HL-60 (cell line): ENCODE measurements at regions not wholly inside any gene's neighbourhood (a gene's known extent, or its start where the extent isn't known, plus 50 kb on each side); places are given as distances from the start of the nearest gene placed in this dataset.
"Not testable (repeated sequence)": the region's sequence is repeated elsewhere in the genome, so short reads cannot be mapped to it uniquely, and the experiment has no call there.

ENCODE experiments used
- DNase-seq, 2 experiments: peaks; one replicate each; pipeline ENCODE4 v3.0.0-alpha.2; 2010 to 2020; ENCODE audit warnings: low read depth in 1 of 2, low spot score in 1 of 2
- H3K27ac ChIP-seq: fragments of 250-450 bp; sonication (Bioruptor Pico); replicated peaks from 2 replicates; pipeline ENCODE4 v1.5.1; 2020; ENCODE audit warnings: mild to moderate bottlenecking, moderate library complexity
- H3K27me3 ChIP-seq: fragments of 250-450 bp; sonication (Bioruptor Pico); 2 replicates; pipeline ENCODE4 v1.5.1; 2021; ENCODE audit warnings: mild to moderate bottlenecking, moderate library complexity; ENCODE audit not compliant: insufficient read depth, poor library complexity, severe bottlenecking
- H3K4me3 ChIP-seq: replicated peaks from 2 replicates; pipeline ENCODE4 v1.5.1; 2011; ENCODE audit warnings: mild to moderate bottlenecking, control low read depth, low read length; ENCODE audit not compliant: insufficient read depth
- GABPA ChIP-seq: IDR thresholded peaks from 2 replicates; pipeline ENCODE4 v1.6.1; 2012; ENCODE audit warnings: low read depth
- POLR2AphosphoS5 ChIP-seq: IDR thresholded peaks from 2 replicates; pipeline ENCODE4 v1.6.1; 2012; ENCODE audit warnings: low read depth
- SPI1 ChIP-seq: IDR thresholded peaks from 2 replicates; pipeline ENCODE4 v1.6.1; 2012; ENCODE audit warnings: low read depth, mild to moderate bottlenecking, borderline replicate concordance
- TF ChIP-seq, protein P1 (sequence below): IDR thresholded peaks from one replicate; pipeline ENCODE4 v1.5.1; 2011; ENCODE audit warnings: low read length, control low read depth, inconsistent platforms; ENCODE audit not compliant: insufficient read depth
- TF ChIP-seq, protein P2 (sequence below): IDR thresholded peaks from 2 replicates; pipeline ENCODE4 v1.6.1; 2012; ENCODE audit warnings: low read depth; ENCODE audit not compliant: insufficient replicate concordance

DNA sequence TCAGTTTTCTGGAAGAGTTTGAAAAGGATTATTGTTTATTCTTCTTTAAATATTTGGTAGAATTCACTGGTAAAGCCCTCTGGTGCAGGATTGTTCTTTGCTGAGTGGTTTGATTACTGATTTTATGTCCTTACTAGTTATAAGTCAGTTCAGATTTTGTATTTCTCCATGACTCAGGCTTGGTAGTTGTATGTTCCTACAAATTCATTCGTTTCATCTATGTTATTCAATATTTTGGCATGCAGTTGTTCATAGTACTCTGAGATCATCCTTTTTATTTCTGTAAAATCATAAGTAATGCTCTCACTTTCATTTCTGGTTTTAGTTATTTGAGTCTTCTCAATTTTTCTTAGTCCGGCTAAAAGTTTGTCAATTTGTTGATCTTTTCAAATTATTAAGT, 58.1 kb upstream of the CRYM start:
- no peaks in the 10 kb centered on the region for H3K27me3 ChIP-seq
- H3K27ac ChIP-seq: no peak overlapping the region
- DNase-seq: no peak
- TF ChIP-seq GABPA (no peak), POLR2AphosphoS5 (no peak), SPI1 (no peak)
- TF ChIP-seq, protein P1, sequence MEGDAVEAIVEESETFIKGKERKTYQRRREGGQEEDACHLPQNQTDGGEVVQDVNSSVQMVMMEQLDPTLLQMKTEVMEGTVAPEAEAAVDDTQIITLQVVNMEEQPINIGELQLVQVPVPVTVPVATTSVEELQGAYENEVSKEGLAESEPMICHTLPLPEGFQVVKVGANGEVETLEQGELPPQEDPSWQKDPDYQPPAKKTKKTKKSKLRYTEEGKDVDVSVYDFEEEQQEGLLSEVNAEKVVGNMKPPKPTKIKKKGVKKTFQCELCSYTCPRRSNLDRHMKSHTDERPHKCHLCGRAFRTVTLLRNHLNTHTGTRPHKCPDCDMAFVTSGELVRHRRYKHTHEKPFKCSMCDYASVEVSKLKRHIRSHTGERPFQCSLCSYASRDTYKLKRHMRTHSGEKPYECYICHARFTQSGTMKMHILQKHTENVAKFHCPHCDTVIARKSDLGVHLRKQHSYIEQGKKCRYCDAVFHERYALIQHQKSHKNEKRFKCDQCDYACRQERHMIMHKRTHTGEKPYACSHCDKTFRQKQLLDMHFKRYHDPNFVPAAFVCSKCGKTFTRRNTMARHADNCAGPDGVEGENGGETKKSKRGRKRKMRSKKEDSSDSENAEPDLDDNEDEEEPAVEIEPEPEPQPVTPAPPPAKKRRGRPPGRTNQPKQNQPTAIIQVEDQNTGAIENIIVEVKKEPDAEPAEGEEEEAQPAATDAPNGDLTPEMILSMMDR: no peak
- TF ChIP-seq, protein P2, sequence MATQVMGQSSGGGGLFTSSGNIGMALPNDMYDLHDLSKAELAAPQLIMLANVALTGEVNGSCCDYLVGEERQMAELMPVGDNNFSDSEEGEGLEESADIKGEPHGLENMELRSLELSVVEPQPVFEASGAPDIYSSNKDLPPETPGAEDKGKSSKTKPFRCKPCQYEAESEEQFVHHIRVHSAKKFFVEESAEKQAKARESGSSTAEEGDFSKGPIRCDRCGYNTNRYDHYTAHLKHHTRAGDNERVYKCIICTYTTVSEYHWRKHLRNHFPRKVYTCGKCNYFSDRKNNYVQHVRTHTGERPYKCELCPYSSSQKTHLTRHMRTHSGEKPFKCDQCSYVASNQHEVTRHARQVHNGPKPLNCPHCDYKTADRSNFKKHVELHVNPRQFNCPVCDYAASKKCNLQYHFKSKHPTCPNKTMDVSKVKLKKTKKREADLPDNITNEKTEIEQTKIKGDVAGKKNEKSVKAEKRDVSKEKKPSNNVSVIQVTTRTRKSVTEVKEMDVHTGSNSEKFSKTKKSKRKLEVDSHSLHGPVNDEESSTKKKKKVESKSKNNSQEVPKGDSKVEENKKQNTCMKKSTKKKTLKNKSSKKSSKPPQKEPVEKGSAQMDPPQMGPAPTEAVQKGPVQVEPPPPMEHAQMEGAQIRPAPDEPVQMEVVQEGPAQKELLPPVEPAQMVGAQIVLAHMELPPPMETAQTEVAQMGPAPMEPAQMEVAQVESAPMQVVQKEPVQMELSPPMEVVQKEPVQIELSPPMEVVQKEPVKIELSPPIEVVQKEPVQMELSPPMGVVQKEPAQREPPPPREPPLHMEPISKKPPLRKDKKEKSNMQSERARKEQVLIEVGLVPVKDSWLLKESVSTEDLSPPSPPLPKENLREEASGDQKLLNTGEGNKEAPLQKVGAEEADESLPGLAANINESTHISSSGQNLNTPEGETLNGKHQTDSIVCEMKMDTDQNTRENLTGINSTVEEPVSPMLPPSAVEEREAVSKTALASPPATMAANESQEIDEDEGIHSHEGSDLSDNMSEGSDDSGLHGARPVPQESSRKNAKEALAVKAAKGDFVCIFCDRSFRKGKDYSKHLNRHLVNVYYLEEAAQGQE: no peak
- H3K4me3 ChIP-seq: no peak overlapping the region

- not testable (repeated sequence) for H3K4me3 ChIP-seq, H3K27ac ChIP-seq, DNase-seq, H3K27me3 ChIP-seq
Observed at GRCh38 chr16:21334188-21335146, 56.4 kb upstream of the CRYM start.

- DNase-seq, H3K27ac ChIP-seq, H3K4me3 ChIP-seq, H3K27me3 ChIP-seq: not testable (repeated sequence)
Observed at GRCh38 chr16:21333683-21334082, 55.6 kb upstream of the CRYM start.
